ENCODE measurements at regions not wholly inside any gene's neighbourhood (a gene's known extent, or its start where the extent isn't known, plus 50 kb on each side); places are given as distances from the start of the nearest gene placed in this dataset.

DNA sequence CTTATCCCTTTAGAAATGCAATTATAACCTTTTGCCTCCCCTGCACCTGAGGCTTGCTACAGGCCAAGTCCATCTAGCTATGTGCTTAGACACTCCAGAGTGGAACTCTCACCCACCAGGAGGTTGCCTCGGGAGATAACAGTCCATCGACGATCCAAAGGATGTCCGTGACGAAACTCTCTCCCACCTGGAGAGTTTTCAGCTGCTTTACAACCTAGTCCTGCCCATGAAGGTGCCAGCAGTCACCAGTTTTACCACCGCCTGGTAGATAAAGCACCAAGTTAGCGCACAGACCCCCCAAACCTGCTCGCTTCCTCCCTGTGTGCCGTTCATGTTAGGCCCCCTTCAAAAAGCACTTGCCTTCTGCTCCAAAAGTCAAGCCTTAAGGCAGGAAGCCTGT is 53.1 kb upstream of the SHISAL1 start:
- Histone ChIP-seq H3K4me3 (no peak overlapping the region), H3K36me3 (replicated peaks in 1 of 2; ENCODE audit: insufficient read depth in 1 of 2, low read depth in 2 of 2) (no peaks in the 10 kb centered on the region), H3K9me3 (no peaks in the 10 kb centered on the region), H3K27me3 (no peaks in the 10 kb centered on the region), H3K4me1 (no peaks in the 10 kb centered on the region), H3K27ac (no peak overlapping the region)
- intact Hi-C loops (cut with DNase I) = no loop called here
- 63 to 65% methylated on average over 9 of the region's 9 CpGs for WGBS, 2 donors
- no peak for ATAC-seq
- TF ChIP-seq, protein P1, sequence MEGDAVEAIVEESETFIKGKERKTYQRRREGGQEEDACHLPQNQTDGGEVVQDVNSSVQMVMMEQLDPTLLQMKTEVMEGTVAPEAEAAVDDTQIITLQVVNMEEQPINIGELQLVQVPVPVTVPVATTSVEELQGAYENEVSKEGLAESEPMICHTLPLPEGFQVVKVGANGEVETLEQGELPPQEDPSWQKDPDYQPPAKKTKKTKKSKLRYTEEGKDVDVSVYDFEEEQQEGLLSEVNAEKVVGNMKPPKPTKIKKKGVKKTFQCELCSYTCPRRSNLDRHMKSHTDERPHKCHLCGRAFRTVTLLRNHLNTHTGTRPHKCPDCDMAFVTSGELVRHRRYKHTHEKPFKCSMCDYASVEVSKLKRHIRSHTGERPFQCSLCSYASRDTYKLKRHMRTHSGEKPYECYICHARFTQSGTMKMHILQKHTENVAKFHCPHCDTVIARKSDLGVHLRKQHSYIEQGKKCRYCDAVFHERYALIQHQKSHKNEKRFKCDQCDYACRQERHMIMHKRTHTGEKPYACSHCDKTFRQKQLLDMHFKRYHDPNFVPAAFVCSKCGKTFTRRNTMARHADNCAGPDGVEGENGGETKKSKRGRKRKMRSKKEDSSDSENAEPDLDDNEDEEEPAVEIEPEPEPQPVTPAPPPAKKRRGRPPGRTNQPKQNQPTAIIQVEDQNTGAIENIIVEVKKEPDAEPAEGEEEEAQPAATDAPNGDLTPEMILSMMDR (IDR thresholded peaks at IDR 0.05) = no peak
- TF ChIP-seq POLR2A (IDR thresholded peaks at IDR 0.05) = no peak
- no peak for DNase-seq

DNA sequence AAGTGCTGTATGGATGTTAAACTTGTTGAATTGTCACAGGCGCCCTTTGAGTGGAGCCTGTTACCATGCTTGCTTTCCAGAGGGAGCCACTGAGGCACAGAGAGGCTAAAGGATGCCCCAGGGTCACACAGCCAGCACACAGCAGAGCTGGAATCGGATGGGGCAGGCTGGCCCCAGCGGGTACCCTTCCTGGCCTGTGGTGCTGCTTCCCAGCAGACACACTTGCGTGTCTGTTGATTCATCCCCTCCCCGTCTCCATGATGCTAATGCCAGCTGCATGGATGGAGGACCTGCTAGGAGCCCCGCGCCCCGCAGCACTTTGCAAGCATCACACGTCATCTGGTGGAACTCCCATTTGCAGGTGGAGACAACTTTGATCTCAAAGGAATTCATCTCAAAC is 52.4 kb upstream of the SHISAL1 start:
- 38 to 74% methylated on average over 3 to 9 of the region's 9 CpGs for WGBS, 2 donors
- H3K27ac ChIP-seq = no peak overlapping the region
- ATAC-seq = no peak
- H3K9me3 ChIP-seq = no peaks in the 10 kb centered on the region
- TF ChIP-seq, protein P1 (IDR thresholded peaks at IDR 0.05) = no peak
- no peak for TF ChIP-seq POLR2A (IDR thresholded peaks at IDR 0.05)
- DNase-seq = no peak
- H3K4me1 ChIP-seq = no peaks in the 10 kb centered on the region
- no peaks in the 10 kb centered on the region for H3K27me3 ChIP-seq
- no peak overlapping the region for H3K4me3 ChIP-seq
- H3K36me3 ChIP-seq (replicated peaks in 1 of 2; ENCODE audit: insufficient read depth in 1 of 2, low read depth in 2 of 2) = no peaks in the 10 kb centered on the region
- intact Hi-C loops (cut with DNase I) = no loop called here

DNA sequence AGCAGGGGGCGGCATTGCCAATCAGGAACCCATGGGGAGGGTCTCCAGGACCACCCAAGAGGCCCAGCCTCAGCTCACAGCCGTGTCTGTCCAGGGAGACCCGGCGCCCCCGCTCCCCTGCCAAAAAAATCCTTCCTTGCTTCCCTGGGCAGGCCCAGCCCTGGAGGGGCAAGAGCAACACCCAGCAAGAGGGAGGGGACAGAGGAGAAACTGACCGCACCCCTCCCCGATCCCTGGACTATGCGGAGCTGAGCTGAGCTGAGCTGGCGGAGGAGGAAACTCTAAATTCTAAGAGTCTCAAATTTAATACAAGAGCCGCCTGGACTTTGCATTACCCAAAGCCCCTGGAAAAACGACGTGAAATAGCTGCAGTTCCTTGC is 52.0 kb upstream of the SHISAL1 start:
- no peak overlapping the region for H3K4me3 ChIP-seq
- H3K27ac ChIP-seq = no peak overlapping the region
- H3K4me1 ChIP-seq = no peaks in the 10 kb centered on the region
- H3K27me3 ChIP-seq = no peaks in the 10 kb centered on the region
- H3K9me3 ChIP-seq = no peaks in the 10 kb centered on the region
- DNase-seq = no peak
- ATAC-seq = no peak
- no peaks in the 10 kb centered on the region for H3K36me3 ChIP-seq (replicated peaks in 1 of 2; ENCODE audit: insufficient read depth in 1 of 2, low read depth in 2 of 2)
- TF ChIP-seq POLR2A (IDR thresholded peaks at IDR 0.05) = no peak
- TF ChIP-seq, protein P1 (IDR thresholded peaks at IDR 0.05) = no peak
- intact Hi-C loops (cut with DNase I) = no loop called here
- 51 to 52% methylated on average over 12 of the region's 12 CpGs for WGBS, 2 donors

DNA sequence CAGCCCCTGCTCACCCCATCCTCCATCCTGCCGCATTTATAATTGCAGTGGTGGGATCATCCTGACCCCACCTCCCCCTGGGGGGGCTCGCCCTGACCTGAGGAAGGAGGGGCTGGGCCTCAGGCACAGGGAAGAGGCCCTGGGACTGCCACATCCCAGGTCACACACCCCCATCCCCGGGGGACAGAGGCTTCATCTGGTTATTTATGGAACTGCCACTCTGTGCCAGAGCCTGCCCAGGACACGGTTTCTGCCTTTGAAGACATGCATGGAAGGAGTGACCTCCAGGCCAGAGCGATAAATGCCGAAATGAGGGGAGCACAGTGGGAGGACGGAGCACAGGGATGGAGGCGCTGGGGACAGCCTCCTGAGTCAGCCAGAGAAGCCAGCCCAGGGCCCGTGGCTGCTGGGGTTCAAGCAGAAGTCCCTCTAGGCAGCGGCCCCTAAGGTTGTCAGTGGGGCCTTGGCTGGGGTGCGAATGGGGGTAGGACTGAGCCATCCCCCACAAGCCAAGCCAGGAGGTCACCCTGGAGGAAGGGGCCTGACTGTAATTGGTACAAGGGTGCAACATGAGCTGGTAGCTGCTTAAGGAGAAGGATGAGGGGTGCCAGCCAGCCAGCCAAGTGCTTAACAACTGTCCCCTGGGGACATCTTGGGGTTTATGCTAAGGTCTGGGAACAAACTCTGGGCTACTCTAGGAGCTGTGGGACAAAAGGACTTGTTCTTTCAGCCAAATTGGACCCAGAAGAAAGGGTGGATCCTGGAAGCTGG is 51.4 kb upstream of the SHISAL1 start:
- intact Hi-C loops (cut with DNase I) = no loop called here
- no peak for DNase-seq

More for the DNA sequence above, 51.4 kb upstream of the SHISAL1 start:
- 15 to 59% methylated on average over 2 to 11 of the region's 11 CpGs for WGBS, 2 donors
- no peaks in the 10 kb centered on the region for H3K9me3 ChIP-seq
- H3K4me1 ChIP-seq = no peaks in the 10 kb centered on the region
- ATAC-seq = no peak
- H3K36me3 ChIP-seq (replicated peaks in 1 of 2; ENCODE audit: insufficient read depth in 1 of 2, low read depth in 2 of 2) = no peaks in the 10 kb centered on the region
- no peak overlapping the region for H3K4me3 ChIP-seq
- no peaks in the 10 kb centered on the region for H3K27me3 ChIP-seq
- TF ChIP-seq POLR2A (IDR thresholded peaks at IDR 0.05) = no peak
- TF ChIP-seq, protein P1 (IDR thresholded peaks at IDR 0.05) = no peak
- H3K27ac ChIP-seq = no peak overlapping the region
